ENCODE measurements at regions not wholly inside any gene's neighbourhood (a gene's known extent, or its start where the extent isn't known, plus 50 kb on each side); places are given as distances from the start of the nearest gene placed in this dataset.
"Not testable (repeated sequence)": the region's sequence is repeated elsewhere in the genome, so short reads cannot be mapped to it uniquely, and the experiment has no call there.

DNA sequence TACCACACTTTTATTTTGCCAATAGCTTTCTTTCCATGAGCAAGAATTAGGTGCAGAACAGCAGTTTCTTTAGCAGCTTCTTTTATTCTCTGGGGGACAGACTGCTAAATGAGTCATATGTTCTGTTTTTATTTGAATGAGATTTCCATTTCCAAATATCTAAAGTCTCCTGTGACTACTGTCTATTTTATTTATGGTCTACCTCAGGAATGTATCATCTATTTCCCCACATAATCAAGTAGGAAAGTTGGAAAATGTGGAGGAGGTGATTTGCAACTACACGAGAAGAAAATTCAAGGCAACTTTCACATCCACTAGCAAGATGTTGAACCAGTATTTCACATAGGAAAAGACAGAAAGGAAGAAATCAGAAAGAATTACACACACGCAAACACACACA lies 139.9 kb upstream of the MEX3C start:
- no peak for DNase-seq

DNA sequence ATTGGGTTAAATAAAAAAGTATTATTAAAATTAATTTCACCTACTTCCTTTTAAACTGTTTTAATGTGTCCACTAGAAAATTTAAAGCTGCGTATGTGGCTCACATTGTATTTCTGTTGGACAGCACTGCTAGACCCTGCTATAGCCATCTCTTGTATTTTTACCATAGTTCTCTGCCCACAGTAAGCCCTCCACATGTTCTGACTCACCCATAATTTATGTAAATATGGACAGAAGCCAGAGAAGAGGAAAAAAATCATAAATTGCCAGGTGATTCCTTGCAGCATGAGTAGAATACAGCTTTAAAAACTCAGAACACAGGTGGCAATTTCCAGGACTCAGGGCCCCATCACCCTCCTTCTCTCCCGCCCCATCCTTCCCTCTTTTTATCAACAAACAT lies 142.4 kb upstream of the MEX3C start:
- no peak for DNase-seq

DNA sequence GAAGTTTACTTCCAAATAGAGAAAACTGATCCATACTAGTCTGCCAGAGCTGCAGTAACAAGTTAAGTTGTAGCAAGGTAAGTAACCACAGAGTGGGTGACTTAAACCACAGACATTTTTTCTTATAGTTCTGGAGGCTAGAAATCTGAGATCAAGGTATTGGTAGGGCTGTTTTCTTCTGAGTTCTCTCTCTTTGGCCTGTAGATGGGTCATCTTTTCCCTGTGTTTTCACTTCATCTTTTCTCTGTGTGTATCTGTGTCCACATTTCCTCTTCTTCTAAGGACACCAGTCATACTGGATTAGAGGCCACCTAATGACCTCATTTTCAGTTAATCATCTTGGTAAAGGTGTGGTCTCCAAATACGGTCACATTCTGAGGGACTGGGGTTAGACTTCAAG lies 142.9 kb upstream of the MEX3C start:
- no peak for DNase-seq

DNA sequence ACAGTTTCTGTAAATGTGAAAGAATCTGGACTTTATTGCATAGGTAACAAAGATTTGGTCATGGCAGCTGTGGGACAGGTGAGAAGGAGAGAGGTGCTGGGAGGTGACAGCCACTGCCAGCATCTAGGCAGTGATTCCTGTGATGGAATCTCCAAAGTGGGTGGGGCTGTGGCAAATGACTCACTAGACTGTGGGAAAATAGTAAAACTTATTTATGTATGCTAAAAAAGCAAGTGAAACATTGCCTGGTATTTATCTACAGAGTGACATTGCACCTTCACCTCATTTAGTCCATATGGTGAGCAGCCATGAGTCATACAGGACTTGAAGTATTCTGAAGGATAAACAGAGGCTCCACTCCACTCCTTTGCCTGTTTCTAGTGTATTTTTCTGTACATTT lies 145.3 kb upstream of the MEX3C start:
- DNase-seq = no peak

DNA sequence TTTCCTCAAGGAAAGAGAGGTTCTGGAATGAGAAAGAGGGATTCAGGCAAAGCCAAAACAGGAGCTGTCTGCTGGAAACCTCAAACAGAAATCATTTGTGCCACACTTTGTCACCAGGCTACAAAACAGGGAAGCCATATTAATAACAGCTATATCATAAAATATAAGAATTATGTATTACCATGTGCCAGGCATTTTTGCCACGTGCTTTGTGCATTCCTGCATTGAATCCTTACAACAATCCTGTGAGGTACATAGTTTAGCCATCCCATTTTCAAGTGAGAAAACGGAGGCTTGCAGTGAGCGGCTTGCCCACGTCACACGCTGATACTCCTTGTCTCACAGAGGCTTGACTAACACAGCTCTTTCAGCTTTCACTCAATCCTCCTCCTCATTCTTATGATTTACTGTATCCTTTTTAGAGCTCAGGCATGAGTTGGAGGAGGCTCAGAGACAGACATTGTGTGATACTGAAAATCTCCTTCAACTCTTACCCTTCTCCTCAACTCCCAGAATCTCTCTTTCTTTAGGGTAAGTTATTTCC lies 148.4 kb upstream of the MEX3C start:
- no peak for DNase-seq

DNA sequence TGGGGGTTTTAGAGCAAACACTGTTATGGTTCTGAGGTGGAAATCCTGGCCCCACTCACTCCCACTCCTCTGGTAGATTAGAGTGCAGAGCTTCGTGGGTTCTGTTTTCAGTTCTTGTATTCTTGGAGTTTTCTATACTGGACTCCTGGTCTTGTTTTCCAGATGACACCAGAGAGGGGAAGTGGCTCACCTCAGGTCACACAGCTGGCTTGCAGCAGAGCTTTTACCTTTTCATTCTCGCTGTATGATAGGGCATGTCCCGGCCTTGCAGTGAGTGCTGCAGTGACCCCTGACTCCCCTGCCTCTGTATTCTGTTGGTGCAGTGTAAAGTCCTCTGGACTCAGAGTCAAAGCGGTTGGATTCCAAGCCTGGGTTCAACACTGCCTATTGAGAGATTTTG lies 148.9 kb upstream of the MEX3C start:
- DNase-seq = no peak

DNA sequence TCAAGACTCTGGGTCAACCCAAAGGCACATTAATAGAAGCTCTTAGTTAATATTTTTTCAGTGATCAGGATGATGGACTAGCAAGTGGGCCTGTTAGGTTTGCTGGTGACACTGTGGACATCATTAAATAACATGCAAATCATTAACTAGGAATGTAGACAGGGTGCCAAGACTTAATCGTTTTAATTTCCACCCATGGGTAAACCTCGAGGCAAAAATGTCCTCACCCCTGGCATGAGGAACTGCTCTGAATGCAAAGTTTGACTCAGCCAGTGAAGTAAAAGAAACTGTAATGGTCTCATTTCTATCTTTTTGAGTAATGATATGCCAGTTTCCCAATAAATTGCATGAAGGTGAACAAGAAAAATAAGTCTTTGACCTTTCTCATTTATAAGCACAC lies 152.6 kb upstream of the MEX3C start:
- no peak for DNase-seq

DNA sequence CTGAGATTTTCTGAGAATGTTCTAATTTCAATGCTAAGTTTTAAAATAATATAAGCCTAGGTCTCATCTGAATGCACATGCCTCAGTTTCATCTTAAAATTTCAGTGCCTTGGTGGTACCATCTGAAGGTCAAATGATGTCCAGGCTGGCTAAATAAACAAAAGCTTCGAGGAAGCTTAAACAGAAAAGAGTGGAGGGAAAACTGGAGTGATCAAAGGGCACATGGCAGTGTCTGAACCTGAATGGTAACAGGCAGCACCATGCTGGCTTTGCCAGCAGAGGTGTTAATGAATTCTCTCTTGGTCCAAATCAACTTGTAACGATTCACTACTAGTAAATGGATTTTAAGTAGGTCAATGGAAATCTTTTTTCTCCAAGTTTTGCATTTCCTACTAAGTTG lies 158.4 kb upstream of the MEX3C start:
- no peak for DNase-seq

DNA sequence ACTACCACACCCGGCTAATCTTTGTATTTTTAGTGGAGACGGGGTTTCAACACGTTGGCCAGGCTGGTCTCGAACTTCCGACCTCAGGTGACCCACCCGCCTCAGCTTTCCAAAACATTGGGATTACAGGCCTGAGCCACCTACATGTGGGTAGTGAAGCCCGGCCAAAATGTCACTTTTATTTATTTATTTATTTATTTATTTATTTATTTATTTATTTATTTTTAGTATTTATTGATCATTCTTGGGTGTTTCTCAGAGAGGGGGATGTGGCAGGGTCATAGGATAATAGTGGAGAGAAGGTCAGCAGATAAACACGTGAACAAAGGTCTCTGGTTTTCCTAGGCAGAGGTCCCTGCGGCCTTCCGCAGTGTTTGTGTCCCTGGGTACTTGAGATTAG lies 162.8 kb upstream of the MEX3C start:
- not testable (repeated sequence) for DNase-seq

DNA sequence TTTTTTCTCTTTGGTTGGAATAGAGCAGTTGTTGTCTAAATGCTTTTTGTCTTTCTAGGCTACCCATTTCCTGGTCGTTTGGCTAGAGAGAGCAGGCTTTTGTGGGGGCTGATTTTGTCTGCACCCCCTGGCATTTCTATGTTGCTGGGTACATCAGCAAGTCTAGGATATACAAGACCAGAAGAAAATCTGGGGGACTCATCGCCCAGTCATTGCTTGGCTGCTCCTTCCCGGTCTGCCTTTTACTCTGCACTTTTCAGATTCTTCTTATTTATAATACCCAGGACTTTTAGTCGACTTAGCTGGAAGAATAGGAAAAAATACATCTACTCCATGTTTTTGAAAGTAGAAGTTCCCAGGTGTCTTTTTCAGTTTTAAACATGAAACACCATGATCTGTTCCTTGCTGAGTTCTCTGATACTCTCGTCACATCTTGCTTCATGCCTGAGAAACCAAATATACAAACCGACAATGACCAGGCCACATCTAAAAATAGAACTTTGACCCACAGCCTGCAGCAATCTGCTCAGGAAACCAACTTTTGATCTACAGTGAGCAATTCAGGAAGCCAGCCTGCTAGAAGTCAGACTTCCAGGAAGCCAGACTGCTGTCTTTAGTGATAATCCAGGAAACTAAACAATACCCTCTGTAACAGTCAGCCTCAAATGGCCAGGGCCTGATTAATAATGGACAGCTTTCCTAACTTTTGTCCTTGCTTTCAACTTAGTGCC lies 163.8 kb upstream of the MEX3C start:
- DNase-seq = no peak

DNA sequence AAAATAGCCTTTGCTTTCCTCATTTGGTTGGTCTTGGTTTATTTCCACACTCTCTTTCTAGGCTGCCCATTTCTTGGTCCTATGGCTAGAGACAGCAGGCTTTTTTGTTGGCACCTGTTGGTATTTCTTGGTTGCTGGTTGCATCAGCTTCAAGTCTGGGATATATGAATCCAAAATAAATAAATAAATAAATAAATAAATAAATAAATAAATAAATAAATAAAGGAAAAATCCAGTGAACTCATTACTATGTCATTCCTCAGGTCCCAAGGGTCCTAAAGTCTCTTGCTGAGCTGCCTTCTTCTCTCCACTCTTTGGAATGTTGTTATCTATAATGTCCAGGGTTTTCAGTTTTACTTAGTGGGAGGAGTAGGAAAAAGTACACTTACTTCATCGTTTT lies 165.9 kb upstream of the MEX3C start:
- DNase-seq = no peak

DNA sequence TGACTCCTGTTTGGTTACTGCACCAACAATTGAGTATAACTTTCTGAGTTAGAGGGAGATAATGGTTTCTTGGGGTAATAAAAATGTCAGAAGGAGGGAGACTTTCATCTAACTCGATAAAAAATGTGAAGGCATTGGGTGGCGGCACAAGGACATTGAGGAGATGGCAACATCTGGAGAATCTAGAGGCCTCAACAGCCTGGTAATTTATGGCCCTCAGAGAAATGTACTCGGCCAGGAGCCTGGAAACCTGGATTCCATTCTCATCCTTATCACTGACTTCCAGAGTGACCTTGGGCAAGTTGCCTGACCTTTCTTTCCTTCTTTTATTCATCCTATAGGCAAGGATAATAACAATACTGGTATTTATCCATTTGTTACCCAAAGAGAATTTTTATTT lies 173.5 kb upstream of the MEX3C start:
- DNase-seq = no peak

DNA sequence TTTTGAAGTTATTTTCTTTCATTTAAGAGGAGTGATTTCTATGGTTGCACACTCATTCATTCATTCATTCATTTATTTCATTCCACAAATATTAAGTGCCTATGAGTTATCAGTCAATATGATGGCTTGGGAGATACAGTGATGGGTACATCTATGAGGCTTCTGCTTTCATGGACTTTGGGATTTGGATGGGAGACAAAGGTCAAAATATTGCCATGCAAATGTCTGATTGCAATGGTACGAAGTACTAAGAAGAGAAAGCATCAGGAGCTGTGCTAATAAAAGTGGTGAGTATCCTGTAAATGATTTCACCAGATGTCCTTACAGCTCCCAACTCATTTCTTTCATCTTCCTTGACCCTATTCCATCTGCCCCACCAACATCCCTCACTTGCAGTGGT lies 174.4 kb upstream of the MEX3C start:
- no peak for DNase-seq

DNA sequence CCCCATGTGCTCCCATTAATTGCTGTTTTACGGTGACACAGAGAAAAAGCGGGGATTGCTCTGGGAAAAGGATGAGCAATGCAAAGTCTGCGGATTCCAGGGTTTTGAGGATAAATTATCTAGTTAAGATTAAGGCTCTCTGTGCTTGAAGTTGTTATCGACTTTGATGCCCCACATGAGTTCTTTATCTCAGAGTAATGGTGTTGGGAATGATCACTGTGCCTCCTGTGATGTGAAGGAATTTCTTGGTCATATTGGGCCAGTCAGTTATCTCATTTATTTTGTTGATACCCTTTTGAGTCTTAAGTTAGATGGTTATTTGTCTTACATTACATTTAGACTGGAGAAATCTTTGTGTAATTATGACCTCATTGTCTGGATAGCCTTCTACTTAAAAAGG lies 184.6 kb upstream of the MEX3C start:
- DNase-seq = no peak

DNA sequence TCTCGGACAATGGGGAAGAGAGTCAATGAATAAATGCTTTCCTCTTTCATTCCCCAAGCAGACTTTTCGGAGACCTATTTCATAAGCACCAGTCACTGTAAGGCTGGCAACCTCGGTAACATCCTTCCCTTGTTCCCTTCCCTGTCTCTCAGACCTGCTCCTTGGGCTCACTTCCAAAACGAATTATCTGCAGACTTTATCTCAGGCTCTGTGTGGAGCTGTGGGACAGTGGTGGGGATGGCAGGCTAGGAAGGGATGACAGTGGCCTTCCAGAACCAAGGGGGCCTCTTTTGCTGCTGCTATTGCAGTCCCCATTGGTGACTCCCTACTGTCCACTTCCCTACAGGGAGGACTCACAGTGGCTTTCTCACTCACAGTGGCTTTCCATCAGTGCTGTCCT lies 185.6 kb upstream of the MEX3C start:
- DNase-seq = no peak

DNA sequence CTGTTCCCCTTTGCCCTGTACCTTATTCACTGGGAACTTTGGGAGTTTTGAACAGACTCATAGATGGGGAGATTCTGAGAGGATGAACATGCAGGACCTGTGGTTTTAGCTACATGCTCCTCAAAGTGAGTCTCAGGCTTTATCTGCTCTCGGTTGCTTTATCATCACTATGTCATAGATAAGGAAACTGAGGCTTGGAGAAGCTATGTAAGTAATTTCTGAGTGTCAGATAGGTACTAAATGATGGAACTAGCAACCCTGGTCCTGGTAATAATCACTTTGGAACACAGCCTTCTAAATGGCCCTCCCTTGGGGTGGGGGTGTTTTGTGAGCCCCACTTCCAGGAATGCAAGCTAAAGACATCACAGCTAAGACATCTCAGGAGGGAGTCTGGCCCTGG lies 186.2 kb upstream of the MEX3C start:
- no peak for DNase-seq

DNA sequence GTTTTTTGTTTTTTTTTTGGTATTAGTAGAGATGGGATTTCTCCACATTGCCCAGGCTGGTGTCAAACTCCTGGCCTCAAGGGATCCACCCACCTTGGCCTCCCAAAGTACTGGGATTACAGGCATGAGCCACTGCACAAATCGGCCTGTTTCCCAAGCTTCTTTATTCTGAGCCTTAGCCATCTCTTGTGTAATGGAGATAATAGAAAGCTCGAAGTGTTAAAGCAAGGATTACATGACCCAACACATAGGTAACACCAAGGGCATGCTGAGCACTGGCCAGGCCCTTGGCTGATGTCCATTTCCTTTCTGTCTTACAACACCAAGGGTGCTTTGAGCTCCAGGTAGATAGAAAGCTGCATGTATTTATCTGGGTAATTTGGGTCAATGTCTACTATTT lies 187.8 kb upstream of the MEX3C start:
- DNase-seq = no peak

DNA sequence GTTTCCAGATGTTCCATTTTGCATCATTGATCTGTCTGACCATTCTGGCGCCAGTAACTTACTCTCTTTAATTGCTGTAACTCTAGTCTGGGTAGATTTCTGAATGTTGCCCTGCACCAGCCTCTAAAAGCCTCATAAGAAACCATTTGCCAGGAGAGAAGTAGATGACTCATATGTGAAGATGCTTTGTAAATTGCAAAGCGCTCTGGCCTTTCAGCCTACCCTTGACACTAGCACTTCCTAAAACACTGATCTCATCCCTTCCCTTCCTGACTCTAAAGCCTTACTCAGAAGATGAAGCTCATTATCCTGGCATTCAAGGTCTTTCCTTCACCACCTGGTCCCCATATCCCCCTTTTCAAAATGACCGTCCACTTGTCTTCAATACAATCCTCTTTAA lies 193.2 kb upstream of the MEX3C start:
- no peak for DNase-seq

DNA sequence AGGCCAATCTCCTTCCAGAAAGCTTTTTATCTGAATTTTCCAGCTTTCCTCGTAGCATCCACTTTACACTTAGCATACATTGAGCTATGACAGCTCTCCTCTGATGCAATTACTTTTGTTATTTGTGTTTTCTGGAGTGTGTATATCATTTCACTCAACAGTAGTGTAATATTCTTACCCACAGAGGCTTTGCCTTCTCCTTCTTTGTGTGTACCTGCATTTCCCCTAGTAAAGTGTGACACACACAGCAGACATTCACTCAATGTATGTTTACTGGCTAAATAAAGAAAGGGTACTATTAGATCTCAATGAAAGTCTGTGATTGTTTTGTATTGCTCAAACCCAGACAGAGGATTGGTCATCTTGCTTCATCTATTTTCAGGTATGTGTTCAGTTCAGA lies 193.7 kb upstream of the MEX3C start:
- no peak for DNase-seq

DNA sequence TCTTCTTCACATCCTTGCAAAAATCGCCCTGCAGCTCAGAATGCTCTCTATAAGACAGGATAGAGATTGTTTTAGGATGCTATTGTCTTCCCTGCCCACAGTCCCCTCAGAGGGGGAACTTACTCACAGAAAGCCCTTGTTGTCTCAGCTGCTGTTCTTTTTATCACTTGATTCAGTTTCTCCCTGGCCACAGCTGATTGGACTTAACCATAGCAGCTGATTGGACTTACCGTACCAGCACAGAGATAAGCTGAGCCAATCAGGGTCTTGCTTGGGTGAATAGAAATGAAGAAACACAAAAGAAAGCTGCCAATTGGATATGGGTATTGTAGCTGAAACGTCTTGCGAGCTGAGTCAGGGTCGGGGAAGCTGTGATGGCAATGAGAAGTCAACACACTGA lies 194.2 kb upstream of the MEX3C start:
- DNase-seq = no peak

DNA sequence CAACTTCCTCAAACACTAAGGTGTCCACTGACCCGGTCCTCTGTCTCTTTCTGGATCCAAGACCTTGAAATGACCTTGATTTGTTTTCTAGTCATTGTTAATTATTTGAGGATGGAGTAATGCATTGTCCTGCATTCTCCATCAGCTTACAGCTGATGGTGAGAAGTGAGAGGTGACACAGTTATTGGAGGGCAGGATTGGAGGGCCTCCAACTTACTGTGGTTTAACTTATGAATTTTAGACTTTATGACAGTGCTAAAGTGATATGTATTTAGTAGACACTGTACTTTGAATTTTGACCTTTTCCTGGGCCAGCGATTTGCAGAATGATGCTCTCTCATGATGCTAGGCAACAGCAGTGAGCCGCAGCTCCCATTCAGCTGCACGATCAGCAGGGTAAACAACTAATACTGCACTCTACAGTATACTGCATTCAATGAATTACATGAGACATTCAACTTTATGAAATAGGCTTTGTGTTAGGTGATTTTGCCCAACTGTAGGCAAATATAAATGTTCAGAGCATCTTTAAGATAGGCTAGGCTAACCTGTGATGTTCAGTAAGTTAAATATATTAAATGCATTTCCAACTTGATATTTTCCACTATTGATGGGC lies 200.0 kb upstream of the MEX3C start:
- DNase-seq = no peak

DNA sequence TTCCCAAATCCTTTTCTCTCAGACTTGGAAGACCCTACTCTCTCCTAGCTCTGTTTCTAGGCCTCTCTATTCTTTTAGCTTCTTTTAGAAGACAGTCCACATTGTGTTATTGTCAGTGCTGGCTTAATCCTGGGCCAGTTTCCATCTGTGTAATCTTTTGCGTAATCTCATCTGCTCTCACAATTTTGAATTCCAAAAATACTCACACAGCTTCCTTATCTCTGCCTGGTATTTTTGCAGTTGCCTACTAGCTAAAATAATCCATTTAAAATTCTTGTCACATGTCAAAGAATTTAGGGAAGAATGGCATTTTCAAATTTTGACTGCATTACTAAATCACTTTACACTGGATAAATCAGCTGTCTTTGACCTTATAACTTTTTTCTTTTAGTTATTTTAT lies 200.6 kb upstream of the MEX3C start:
- DNase-seq = no peak

DNA sequence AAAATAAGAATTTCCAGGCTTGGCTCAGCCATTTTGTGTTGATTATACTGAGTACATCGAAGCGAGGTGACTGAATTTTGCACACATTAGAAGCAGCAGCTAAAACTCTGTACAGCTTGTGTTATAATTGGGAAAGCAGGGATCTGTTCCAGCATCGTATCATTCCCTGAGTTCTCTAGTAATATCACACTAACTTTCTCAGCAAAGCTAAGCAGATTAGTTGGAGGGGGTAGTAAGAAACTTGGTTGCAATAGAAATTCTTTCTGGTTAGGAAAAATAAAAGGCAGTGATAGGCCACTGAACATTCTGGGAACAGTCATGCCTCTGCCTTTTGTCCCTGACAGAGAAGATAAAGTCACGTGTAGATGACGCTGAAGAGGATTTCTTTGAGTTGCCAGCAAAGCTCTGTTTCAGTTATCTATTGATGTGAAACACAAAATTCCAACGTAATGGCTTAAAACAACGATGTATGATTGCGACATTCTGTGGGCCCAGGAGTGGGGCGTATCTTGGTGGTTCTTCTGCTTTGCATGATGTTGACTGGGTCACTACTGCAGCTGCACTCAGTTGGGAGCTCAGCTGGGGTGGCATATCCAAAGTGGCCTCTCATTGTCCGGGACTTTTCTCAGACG lies 202.1 kb upstream of the MEX3C start:
- DNase-seq = no peak

DNA sequence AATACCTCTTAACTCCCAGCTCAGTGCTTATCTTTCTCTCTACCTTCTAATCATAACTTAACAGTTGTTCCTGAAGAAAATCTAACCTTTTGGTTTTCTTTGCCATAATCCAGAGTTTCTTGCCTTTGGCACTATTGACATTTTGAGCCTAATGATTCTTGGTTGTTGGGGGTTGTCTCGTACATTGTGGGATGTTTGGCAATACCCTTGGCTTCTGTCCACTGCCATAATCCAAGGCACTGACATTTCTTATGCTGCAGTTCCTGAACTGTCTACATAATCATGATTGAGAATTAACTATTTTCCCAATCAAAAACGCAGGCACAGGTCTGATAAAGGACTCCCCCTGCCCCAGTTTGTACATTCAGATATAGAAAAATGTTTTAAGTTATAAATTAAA lies 203.2 kb upstream of the MEX3C start:
- no peak for DNase-seq

DNA sequence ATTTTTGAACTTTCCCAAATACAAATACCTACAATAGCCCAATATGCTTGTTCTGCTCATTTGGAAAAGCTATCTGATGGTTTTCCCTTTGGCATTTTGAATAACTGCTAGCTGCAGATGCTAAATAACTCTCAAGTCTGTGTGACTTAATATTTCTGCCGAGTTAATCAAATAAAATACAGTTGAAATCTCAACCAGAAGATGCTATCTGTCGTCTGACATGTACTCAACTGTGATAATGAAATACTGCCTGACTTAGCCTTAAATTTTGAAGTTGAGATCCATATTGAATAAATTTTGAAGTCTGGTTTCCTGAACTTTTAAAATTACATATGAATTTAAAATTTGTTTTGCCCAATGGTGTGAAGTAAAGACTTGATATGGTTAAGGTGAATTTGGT lies 204.4 kb upstream of the MEX3C start:
- DNase-seq = no peak

Measured in NCI-H1048 (cell line).